C4-2B (cell line): ENCODE measurements at regions not wholly inside any gene's neighbourhood (a gene's known extent, or its start where the extent isn't known, plus 50 kb on each side); places are given as distances from the start of the nearest gene placed in this dataset.
"Not testable (repeated sequence)": the region's sequence is repeated elsewhere in the genome, so short reads cannot be mapped to it uniquely, and the experiment has no call there.

Source experiments
- H3K27ac ChIP-seq: fragments of 450-650 bp; 2 replicates; pipeline ENCODE4 v1.5.1; 2017
- CTCF ChIP-seq: fragments of 450-650 bp; conservative IDR thresholded peaks from 2 replicates; pipeline ENCODE4 v1.5.1; 2017; ENCODE audit warnings: mild to moderate bottlenecking
- ZFX ChIP-seq: fragments of 450-650 bp; IDR thresholded peaks from 2 replicates; pipeline ENCODE4 v1.6.1; 2017

GRCh38 chrX:82384401-82384800 lies 1123.7 kb upstream of the POU3F4 start:
- TF ChIP-seq CTCF (no peak), ZFX (no peak)
- H3K27ac ChIP-seq = peak overlapping the region; percentile 66

GRCh38 chrX:82412858-82413257 lies 1095.2 kb upstream of the POU3F4 start:
- TF ChIP-seq ZFX (no peak), CTCF (no peak)

GRCh38 chrX:82442281-82442680 lies 1065.8 kb upstream of the POU3F4 start:
- no peak for TF ChIP-seq ZFX
- H3K27ac ChIP-seq = no peak overlapping the region

More at GRCh38 chrX:82412858-82413257, 1095.2 kb upstream of the POU3F4 start:
- no peak overlapping the region for H3K27ac ChIP-seq

GRCh38 chrX:82451725-82452124 lies 1056.4 kb upstream of the POU3F4 start:
- TF ChIP-seq CTCF (no peak), ZFX (no peak)
- no peak overlapping the region for H3K27ac ChIP-seq

GRCh38 chrX:82455852-82456251 lies 1052.2 kb upstream of the POU3F4 start:
- H3K27ac ChIP-seq = not testable (repeated sequence)

- H3K27ac ChIP-seq = no peak overlapping the region
- TF ChIP-seq ZFX = no peak
- no peak for TF ChIP-seq CTCF
These were observed 1049.8 kb upstream of the POU3F4 start for GRCh38 chrX:82458207-82458754.

- H3K27ac ChIP-seq = no peak overlapping the region
- no peak for TF ChIP-seq ZFX
- no peak for TF ChIP-seq CTCF
These were observed 1041.1 kb upstream of the POU3F4 start for GRCh38 chrX:82466994-82467393.
